H9 (cell line): ENCODE measurements at regions not wholly inside any gene's neighbourhood (a gene's known extent, or its start where the extent isn't known, plus 50 kb on each side); places are given as distances from the start of the nearest gene placed in this dataset.

Experiments
- DNase-seq: peaks from one replicate; pipeline ENCODE4 v3.0.0-alpha.2; 2017
- H2AFZ ChIP-seq: one replicate; pipeline ENCODE4 v1.6.1; 2013; ENCODE audit warnings: mild to moderate bottlenecking, low read length, control low read depth, moderate library complexity
- H2AK5ac ChIP-seq: 2 replicates; pipeline ENCODE4 v1.6.1; 2013; ENCODE audit warnings: low read length, control low read depth, mixed read lengths; ENCODE audit not compliant: insufficient read length
- H2BK120ac ChIP-seq: one replicate; pipeline ENCODE4 v1.6.1; 2013; ENCODE audit warnings: low read depth, mild to moderate bottlenecking, low read length, control low read depth, inconsistent platforms; ENCODE audit not compliant: poor library complexity, severe bottlenecking
- H2BK12ac ChIP-seq: 2 replicates; pipeline ENCODE4 v1.6.1; 2013; ENCODE audit warnings: low read length, control low read depth, mixed read lengths, low read depth; ENCODE audit not compliant: insufficient read length
- H2BK15ac ChIP-seq: 2 replicates; pipeline ENCODE4 v1.6.1; 2013; ENCODE audit warnings: low read depth, low read length, control low read depth
- H2BK20ac ChIP-seq: one replicate; pipeline ENCODE4 v1.6.1; 2013; ENCODE audit warnings: low read depth, mild to moderate bottlenecking, low read length, control low read depth, inconsistent platforms; ENCODE audit not compliant: poor library complexity, severe bottlenecking
- H2BK5ac ChIP-seq: 2 replicates; pipeline ENCODE4 v1.6.1; 2013; ENCODE audit warnings: low read length, control low read depth, mixed read lengths; ENCODE audit not compliant: insufficient read length
- H3K14ac ChIP-seq: 2 replicates; pipeline ENCODE4 v1.6.1; 2013; ENCODE audit warnings: low read length, control low read depth; ENCODE audit not compliant: insufficient read depth
- H3K18ac ChIP-seq: 2 replicates; pipeline ENCODE4 v1.6.1; 2013; ENCODE audit warnings: low read depth, mild to moderate bottlenecking, mixed read lengths, low read length, control low read depth; ENCODE audit not compliant: insufficient read length
- H3K23ac ChIP-seq: 2 replicates; pipeline ENCODE4 v1.6.1; 2013; ENCODE audit warnings: low read length, control low read depth, mixed read lengths, low read depth; ENCODE audit not compliant: insufficient read length
- H3K23me2 ChIP-seq: 2 replicates; pipeline ENCODE4 v1.6.1; 2013; ENCODE audit warnings: low read depth, mild to moderate bottlenecking, mixed read lengths, low read length, control low read depth; ENCODE audit not compliant: insufficient read length, poor library complexity, severe bottlenecking
- H3K27ac ChIP-seq: 2 replicates; pipeline ENCODE4 v1.5.1; 2013; ENCODE audit warnings: low read length, control low read depth, mixed read lengths, low read depth; ENCODE audit not compliant: insufficient read length
- H3K27me3 ChIP-seq: 2 replicates; pipeline ENCODE4 v1.6.1; 2013; ENCODE audit warnings: low read length, control low read depth, inconsistent platforms; ENCODE audit not compliant: insufficient read depth
- H3K4ac ChIP-seq: 2 replicates; pipeline ENCODE4 v1.6.1; 2013; ENCODE audit warnings: low read depth, mild to moderate bottlenecking, control low read depth, inconsistent platforms, low read length, moderate library complexity
- H3K4me1 ChIP-seq: 2 replicates; pipeline ENCODE4 v1.6.1; 2013; ENCODE audit warnings: low read length, control low read depth, inconsistent platforms; ENCODE audit not compliant: insufficient read depth
- H3K4me2 ChIP-seq: 2 replicates; pipeline ENCODE4 v1.6.1; 2013; ENCODE audit warnings: low read length, control low read depth, mixed read lengths; ENCODE audit not compliant: insufficient read length, insufficient read depth
- H3K56ac ChIP-seq: 2 replicates; pipeline ENCODE4 v1.6.1; 2013; ENCODE audit warnings: low read depth, mild to moderate bottlenecking, mixed read lengths, low read length, control low read depth; ENCODE audit not compliant: insufficient read length
- H3K79me1 ChIP-seq: 2 replicates; pipeline ENCODE4 v1.6.1; 2013; ENCODE audit warnings: low read depth, mild to moderate bottlenecking, moderate library complexity, low read length, control low read depth, inconsistent platforms; ENCODE audit not compliant: insufficient read depth, poor library complexity, severe bottlenecking
- H3K79me2 ChIP-seq: 2 replicates; pipeline ENCODE4 v1.6.1; 2013; ENCODE audit warnings: low read length, control low read depth, inconsistent platforms; ENCODE audit not compliant: insufficient read depth
- H3K9ac ChIP-seq: 2 replicates; pipeline ENCODE4 v1.6.1; 2013; ENCODE audit warnings: low read length, control low read depth, mixed read lengths; ENCODE audit not compliant: insufficient read length; ENCODE audit errors: extremely low read depth
- H3K9me3 ChIP-seq: one replicate; pipeline ENCODE4 v1.6.1; 2013; ENCODE audit warnings: low read depth, low read length, inconsistent platforms; ENCODE audit not compliant: control insufficient read depth
- H3T11ph ChIP-seq: one replicate; pipeline ENCODE4 v1.6.1; 2013; ENCODE audit warnings: mild to moderate bottlenecking, low read length, control low read depth, inconsistent platforms
- H4K20me1 ChIP-seq: one replicate; pipeline ENCODE4 v1.6.1; 2013; ENCODE audit not compliant: control insufficient read depth, insufficient read length, insufficient read depth
- H4K5ac ChIP-seq: 2 replicates; pipeline ENCODE4 v1.6.1; 2013; ENCODE audit warnings: low read depth, mild to moderate bottlenecking, mixed read lengths, low read length, control low read depth; ENCODE audit not compliant: insufficient read length
- H4K8ac ChIP-seq: replicated peaks from 2 replicates; pipeline ENCODE4 v1.6.1; 2013; ENCODE audit warnings: low read length, control low read depth, mixed read lengths, low read depth; ENCODE audit not compliant: insufficient read length
- H4K91ac ChIP-seq: 2 replicates; pipeline ENCODE4 v1.6.1; 2013; ENCODE audit warnings: low read depth, mild to moderate bottlenecking, moderate library complexity, mixed read lengths, low read length, control low read depth; ENCODE audit not compliant: insufficient read length
- H3K27ac Mint-ChIP-seq, 3 experiments: 2 replicates in 2 of 3; 3 replicates in 1 of 3; pipeline ENCODE4 v1.8.0; 2020 to 2021; ENCODE audit warnings: mixed read lengths in 3 of 3, mild to moderate bottlenecking in 1 of 3, moderate library complexity in 1 of 3
- H3K27me3 Mint-ChIP-seq: 2 replicates; pipeline ENCODE4 v1.8.0; 2021; ENCODE audit warnings: low read depth, mild to moderate bottlenecking, moderate library complexity, mixed read lengths
- H3K36me3 Mint-ChIP-seq, 3 experiments: 2 replicates in 2 of 3; 3 replicates in 1 of 3; pipeline ENCODE4 v1.8.0; 2020 to 2021; ENCODE audit warnings: low read depth in 3 of 3, mixed read lengths in 3 of 3; ENCODE audit not compliant: insufficient read depth in 1 of 3
- H3K4me1 Mint-ChIP-seq, 2 experiments: 2 replicates each; pipeline ENCODE4 v1.8.0; 2020; ENCODE audit warnings: mixed read lengths in 2 of 2
- H3K4me3 Mint-ChIP-seq, 2 experiments: 2 replicates in 1 of 2; 3 replicates in 1 of 2; pipeline ENCODE4 v1.8.0; 2020 to 2021; ENCODE audit warnings: mild to moderate bottlenecking in 2 of 2, mixed read lengths in 2 of 2, moderate library complexity in 1 of 2
- H3K9me3 Mint-ChIP-seq, 2 experiments: 2 replicates in 1 of 2; 3 replicates in 1 of 2; pipeline ENCODE4 v1.8.0; 2020; ENCODE audit warnings: mild to moderate bottlenecking in 2 of 2, mixed read lengths in 2 of 2, moderate library complexity in 1 of 2
- WGBS: extraction: QIAGEN DNeasy Blood & Tissue Kit; methylation state at CpG from one replicate; pipeline ENCODE4 v1.1.7; 2013; ENCODE audit warnings: missing lambda C conversion rate, low lambda C conversion rate, mixed read lengths; ENCODE audit not compliant: insufficient read length; ENCODE audit errors: extremely low coverage; 5-methylcytosine and 5-hydroxymethylcytosine counted together
- TF ChIP-seq, protein P1 (sequence below): fragments of 200-600 bp; sonication (generic); conservative IDR thresholded peaks from 3 replicates; pipeline ENCODE4 v1.8.0; 2021; ENCODE audit warnings: antibody characterized with exemption, mild to moderate bottlenecking

DNA sequence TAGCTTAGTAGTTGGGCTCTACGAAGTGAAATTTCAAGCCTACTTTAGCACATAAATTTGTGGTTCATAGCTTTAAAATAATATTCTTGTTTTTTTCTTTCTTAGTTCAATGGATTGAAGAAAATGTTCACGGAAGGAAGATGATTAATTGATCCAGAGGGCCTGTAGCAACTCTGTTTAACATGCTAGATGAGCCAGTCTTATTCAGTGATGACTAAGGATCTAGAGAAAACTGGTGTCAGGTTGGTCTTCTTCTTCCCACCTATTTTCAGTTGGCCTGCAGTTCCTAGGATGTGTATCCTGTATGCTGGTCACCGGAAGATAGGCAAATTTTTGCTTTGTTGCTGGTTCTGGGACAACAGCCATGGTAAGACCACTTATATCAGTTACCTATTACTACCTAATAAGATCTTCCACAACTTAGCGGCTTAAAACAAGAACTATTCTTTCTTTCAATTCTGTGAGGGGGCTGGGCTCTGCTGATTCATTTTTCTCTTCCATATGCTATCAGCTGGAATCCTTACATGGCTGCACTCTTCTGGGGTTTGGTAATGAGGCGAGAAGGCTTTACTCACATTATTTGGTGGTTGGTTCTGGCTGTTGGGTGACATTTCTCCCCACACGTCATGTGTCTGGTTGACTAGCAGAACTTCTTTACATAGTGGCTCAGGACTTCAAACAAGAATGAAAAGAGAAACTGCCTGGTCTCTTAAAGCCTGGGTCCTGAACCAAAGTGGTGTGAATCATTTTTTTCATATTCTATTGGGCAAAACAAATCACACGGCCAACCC, 182.7 kb upstream of the ACTBL2 start:
- no CpG with 5 or more reads among the region's 7 CpGs for WGBS
- no peaks in the 10 kb centered on the region for H3K9me3 Mint-ChIP-seq
- no peak for DNase-seq

More for the DNA sequence above, 182.7 kb upstream of the ACTBL2 start:
- H3K14ac ChIP-seq, result no peak overlapping the region
- Mint-ChIP-seq H3K36me3 (no peaks in the 10 kb centered on the region), H3K4me1 (peaks cover 4 to 5% of the 10 kb centered on the region in 2 experiments), H3K4me3 (no peak overlapping the region), H3K27me3 (0 out of 2 replicates have a peak, but pooled peaks cover 1% of the 10 kb centered on the region), H3K27ac (no peak overlapping the region)
- no peak overlapping the region for H3T11ph ChIP-seq
- H2BK15ac ChIP-seq, result no peak overlapping the region
- no peak overlapping the region for H3K9ac ChIP-seq
- H4K20me1 ChIP-seq, result no peaks in the 10 kb centered on the region
- H2BK20ac ChIP-seq, result no peak overlapping the region
- no peak overlapping the region for H4K5ac ChIP-seq
- no peak overlapping the region for H2BK120ac ChIP-seq
- no peak overlapping the region for H3K4me2 ChIP-seq
- no peaks in the 10 kb centered on the region for H3K27me3 ChIP-seq
- H4K91ac ChIP-seq, result no peak overlapping the region
- H3K23ac ChIP-seq, result no peak overlapping the region
- H3K56ac ChIP-seq, result no peak overlapping the region
- H3K18ac ChIP-seq, result no peak overlapping the region
- H2AFZ ChIP-seq, result no peak overlapping the region
- no peak overlapping the region for H2BK12ac ChIP-seq
- H3K4me1 ChIP-seq, result no peaks in the 10 kb centered on the region
- H3K9me3 ChIP-seq, result no peaks in the 10 kb centered on the region
- H3K79me2 ChIP-seq, result no peaks in the 10 kb centered on the region
- H3K79me1 ChIP-seq, result no peaks in the 10 kb centered on the region
- H2AK5ac ChIP-seq, result no peak overlapping the region
- H3K4ac ChIP-seq, result no peak overlapping the region
- H2BK5ac ChIP-seq, result no peak overlapping the region
- H3K27ac ChIP-seq, result no peak overlapping the region
- no peaks in the 10 kb centered on the region for H3K23me2 ChIP-seq
- TF ChIP-seq, protein P1, sequence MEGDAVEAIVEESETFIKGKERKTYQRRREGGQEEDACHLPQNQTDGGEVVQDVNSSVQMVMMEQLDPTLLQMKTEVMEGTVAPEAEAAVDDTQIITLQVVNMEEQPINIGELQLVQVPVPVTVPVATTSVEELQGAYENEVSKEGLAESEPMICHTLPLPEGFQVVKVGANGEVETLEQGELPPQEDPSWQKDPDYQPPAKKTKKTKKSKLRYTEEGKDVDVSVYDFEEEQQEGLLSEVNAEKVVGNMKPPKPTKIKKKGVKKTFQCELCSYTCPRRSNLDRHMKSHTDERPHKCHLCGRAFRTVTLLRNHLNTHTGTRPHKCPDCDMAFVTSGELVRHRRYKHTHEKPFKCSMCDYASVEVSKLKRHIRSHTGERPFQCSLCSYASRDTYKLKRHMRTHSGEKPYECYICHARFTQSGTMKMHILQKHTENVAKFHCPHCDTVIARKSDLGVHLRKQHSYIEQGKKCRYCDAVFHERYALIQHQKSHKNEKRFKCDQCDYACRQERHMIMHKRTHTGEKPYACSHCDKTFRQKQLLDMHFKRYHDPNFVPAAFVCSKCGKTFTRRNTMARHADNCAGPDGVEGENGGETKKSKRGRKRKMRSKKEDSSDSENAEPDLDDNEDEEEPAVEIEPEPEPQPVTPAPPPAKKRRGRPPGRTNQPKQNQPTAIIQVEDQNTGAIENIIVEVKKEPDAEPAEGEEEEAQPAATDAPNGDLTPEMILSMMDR, result no peak
- no peak overlapping the region for H4K8ac ChIP-seq
